CD4-positive, alpha-beta T cell treated with Interleukin-4 for 1 hour (primary cell): ENCODE measurements at regions not wholly inside any gene's neighbourhood (a gene's known extent, or its start where the extent isn't known, plus 50 kb on each side); places are given as distances from the start of the nearest gene placed in this dataset.

ENCODE experiments used
- DNase-seq, 2 donors: peaks; one replicate each; pipeline ENCODE4 v3.0.0-alpha.2; 2020 to 2022

- no peak for DNase-seq
These were observed 198.4 kb downstream of the GALR1 start for GRCh38 chr18:77448046-77448445.

DNA sequence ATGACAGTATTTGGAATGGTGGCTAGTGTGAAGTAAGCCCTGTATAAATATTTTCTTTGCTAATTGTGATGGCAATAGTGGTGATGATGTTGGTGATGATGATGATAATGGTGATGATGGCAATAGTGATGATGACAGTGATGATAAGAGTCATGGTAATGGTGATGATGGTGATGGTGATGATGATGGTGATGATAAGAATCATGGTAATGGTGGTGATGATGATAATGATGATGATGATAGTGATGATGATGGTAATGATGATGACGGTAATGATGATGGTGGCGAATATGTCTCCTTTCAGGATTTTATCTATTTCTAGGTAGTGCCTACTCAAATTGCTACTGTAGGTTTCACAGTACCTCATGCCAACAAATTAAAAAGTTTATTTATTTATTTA is 205.4 kb downstream of the GALR1 start:
- DNase-seq, result no peak

GRCh38 chr18:77457681-77458080 is 208.0 kb downstream of the GALR1 start:
- DNase-seq, result no peak

DNA sequence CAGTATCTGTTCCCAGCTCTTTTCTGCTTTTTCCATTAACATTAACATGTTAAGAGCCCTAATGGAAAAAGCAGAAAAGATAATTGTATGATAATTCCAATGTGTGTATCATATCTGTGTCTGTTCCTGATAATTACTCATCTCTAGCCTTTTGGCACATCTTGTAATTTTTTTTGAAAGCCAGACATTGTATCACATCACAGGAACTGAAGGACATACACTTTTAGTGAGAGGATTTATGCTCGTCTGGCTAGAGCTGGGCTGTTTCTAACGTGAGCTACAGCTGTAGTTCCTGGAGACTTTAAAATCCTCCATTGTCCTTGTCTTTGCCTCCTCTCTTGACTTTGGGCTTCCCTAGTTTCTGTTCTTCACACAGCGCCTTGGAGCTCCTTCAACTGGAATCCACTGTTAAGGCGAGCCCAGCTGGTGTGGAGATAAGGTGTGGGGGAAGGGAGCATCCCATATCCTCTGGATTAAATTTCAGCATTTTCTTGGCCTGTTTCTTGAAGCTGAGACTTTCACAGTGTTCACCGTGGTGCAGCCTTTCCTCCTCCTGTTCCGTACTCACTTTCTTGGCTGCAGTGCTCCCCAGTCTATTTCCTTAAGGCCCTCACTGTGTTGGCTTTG is 211.5 kb downstream of the GALR1 start:
- no peak for DNase-seq

DNA sequence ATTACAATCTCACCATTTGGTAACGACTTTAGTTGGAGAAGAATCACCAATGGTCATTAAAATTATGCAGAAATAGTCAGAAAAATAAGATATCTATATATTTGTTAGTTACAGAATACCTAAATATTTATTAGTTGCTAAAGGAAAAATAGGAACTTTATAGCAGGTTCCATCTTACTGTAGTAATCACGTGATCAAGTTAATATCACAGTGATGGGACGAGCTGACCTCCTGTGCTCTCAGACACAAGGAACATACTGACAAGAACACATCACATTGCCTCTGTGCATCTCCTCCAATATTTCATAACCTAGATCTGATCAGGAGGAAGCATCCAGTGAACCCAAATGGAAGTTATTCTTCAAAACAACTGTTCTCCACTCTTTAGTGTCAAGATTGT is 215.3 kb downstream of the GALR1 start:
- DNase-seq, result no peak

GRCh38 chr18:77466890-77467289 is 217.2 kb downstream of the GALR1 start:
- no peak for DNase-seq

- DNase-seq, result no peak
These were observed 219.5 kb downstream of the GALR1 start for GRCh38 chr18:77469131-77469530.

DNA sequence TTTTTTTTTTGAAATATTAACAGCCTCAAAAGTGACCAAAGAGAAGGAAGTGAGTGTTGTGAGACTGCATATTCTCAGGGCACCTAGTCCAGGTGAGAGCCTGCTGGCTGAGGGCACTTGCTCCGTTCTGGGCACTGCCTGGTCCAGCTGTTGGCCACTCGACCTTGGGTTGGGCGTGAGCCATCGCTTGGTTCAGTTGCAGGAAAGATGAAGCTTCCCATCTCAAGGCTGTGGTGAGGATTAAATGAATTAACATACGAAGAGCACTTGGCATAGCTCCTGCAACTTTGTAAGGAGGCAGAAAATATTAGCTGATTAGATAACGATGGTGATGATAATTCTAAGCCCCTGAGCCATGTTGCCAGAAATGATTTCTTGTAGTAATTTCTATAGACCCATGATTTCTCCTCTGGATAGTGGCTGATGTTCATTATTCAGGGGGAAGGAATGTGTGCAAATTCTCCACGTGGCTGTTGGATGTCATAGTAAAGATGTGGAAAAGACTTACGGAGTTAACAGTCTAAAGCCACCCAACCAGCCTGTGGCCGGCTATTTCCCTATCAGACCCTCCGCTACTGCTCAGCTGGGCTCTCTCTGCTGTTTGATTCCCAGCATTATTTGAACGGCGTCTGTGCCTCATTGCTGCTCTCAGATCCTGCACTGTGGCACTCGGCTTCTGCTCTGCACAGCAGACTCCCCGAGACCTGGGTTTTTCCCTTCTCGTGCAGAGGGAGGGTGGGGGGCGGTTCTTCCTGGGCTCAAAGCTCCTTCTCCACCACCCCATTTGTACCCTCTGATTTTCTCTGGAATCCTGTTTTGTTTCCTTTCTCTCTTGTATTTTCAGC is 221.1 kb downstream of the GALR1 start:
- DNase-seq, result no peak

GRCh38 chr18:77472509-77472908 is 222.9 kb downstream of the GALR1 start:
- DNase-seq, result no peak

DNA sequence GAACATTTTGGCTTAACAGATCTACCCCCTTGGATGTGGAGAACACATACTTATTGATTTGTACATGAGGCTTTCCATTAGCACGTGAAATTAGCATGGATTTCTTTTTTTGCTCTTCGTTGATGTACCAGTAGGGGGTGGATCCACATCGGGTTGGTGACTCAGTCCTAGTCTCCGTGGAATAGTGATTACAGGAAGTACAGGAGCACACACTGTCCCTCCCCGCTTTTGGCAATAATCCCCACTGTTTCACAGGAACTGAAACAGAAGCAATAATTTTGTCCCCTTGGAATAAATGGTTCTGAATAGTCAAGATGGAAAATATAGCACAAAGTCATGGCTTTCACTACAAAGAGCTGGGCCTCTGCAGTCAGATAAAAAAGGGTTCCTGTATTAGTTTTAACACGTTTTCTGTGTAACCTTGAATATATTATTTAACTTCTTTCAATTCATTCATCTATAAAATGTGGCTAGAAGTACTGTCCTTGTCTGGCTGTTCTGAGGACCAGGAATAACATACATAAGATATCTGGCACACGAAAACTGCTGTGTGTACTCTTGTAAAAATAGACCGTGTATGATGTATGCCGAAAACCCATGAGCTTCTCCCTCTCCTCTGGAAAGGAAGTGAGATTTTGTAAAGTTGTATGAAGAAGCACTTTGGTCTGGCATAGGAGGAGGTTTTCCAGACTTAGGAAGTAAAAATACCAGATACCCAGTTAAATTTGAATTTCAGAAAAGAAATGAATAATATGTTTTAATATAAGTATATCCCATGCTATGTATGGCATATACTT is 229.2 kb downstream of the GALR1 start:
- no peak for DNase-seq

DNA sequence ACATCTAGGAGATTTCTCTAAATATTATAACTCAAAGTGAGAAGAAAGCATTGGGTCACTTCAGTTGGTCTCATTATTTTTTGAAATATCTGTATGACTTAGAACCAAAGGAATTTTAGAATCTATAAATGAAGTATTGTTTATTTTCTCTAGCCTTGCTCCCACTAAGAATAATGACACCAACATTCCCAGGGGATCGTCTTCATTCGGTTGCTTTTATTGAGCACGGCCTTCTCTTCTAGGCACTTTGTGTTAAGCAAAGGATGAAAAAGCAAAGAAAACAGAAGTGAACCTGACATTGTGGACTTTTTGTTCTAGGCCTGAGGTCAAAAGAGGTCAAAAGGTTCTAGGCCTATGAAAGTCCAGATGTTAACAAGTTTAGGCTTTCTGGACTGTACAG is 231.9 kb downstream of the GALR1 start:
- no peak for DNase-seq

DNA sequence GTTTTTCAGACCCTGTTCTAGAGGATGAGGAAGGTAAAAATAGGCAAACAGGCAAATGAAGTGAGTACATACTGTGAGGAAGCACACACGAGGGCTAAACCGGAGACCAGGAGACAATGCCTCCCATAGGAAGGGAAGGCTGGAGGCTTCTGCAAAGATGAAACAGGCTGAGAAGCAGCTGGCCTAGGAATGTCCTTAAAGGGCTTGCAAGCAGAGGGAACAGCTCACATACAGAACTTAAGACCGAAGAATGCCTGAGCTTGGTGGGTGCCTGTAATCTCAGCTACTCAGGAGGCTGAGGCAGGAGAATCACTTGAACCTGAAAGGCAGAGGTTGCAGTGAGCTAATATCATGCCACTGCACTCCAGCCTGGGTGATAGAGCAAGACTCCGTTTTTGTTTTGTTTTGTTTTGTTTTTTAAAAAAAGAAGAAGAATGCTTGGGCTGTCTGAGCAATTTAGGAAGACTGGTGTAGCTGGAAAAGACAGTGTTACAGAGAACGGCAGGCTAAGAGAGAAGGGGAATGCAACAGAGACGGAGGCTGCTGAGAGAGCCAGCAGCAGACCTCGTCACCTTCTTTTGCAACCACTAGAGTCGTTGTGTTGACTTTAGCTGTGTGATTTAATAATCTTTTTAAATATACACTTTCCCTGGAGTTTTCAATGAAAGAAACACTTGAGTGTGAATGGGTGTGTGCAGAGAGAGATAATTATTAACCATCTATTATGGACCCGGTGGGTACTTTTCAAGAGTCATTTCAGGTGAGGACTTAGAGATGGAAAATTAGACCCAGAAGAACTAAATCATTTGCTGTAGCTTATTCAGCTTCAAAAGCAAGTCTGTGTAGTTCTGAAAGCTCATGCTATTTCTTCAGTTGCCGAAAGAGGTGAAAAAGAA is 232.8 kb downstream of the GALR1 start:
- DNase-seq, result no peak

GRCh38 chr18:77486985-77487384 is 237.3 kb downstream of the GALR1 start:
- DNase-seq, result no peak

DNA sequence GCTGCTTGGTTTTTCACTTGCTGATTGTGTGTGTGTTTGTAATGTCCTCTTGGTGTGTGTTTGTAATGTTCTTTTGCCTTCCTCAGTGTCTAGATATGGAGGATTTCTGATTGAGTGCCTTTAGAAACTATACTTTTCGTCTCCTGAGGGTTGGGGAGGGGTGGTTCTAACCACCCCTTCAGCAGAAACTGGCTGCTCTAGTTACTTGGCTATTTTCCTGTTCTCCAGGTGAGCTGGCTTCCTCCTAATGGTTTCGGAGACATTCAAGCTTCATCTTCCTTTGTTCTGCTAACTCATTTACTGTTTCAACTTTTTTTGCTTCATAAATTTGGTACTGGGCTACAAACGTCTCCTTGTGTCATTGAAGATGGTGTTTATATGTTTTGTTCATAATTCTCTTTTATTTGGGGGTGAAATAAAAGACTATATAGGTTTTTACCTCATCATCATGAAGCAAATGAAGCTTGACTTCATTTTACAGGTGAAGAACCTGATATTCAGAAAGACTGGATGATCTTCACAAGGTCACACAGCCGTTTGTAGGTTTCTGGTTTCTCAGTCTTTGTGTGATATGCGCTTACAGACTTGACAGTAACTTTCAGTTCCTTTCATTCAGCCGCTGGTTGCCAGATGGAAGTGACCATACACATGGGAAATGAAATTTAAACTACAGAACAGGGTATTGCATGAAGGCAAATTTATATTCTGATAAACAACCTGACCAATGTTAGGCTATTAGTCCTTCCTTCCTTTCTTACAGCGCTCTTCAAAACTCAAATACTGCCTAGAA is 238.5 kb downstream of the GALR1 start:
- DNase-seq, result no peak

DNA sequence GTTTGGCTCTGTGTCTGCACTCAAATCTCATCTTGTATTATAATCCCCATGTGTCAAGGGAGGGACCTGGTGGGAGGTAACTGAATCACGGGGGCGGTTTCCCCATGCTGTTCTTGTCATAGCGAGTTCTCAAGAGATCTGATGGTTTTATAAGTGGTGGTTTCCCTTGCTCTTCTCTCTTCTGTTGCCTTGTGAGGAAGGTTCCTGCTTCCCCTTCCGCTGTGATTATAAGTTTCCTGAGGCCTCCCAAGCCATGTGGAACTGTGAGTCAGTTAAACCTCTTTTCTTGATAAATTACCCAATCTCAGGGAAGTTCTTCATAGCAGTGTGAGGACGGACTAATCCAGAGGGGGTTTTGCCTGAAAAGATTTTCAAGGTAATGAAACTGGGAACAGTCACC is 245.4 kb downstream of the GALR1 start:
- DNase-seq, result no peak

DNA sequence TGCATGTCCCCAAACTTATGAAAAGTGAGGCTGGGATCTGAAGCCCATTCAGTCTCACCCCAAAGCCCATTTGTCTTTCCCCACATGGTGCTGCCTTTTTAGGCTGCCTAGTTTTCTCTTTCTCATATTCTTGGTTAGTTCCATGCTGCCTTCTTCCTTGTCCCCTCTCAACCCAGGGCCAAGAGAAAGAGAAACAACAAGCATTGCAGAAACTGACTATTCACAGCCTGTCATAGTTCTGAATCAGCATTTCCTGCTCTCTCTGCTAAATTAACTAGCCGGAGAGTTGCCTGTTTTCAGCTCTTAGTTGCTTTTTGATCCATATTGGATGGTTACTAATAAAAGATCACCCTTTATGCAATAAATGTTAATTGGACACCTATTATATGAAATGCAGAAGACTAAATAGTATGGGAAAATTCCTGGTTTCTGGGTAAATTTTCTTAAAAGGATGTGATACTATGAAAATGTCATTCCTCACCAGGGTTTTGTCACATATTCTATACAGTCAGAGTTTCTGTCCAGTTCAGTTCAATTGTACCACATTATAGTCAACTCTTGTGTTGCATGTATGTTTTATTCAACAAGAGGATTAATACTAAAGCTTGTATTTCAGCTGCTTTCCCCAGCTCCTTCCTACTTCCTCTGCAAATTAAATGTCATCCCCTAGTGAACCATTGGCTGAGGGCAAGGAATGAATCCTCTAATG is 246.5 kb downstream of the GALR1 start:
- no peak for DNase-seq

- DNase-seq, result no peak
These were observed 251.6 kb downstream of the GALR1 start for GRCh38 chr18:77501266-77501665.

- DNase-seq, result no peak
These were observed 255.9 kb downstream of the GALR1 start for GRCh38 chr18:77505499-77505898.

- no peak for DNase-seq
These were observed 262.5 kb downstream of the GALR1 start for GRCh38 chr18:77512152-77512551.

DNA sequence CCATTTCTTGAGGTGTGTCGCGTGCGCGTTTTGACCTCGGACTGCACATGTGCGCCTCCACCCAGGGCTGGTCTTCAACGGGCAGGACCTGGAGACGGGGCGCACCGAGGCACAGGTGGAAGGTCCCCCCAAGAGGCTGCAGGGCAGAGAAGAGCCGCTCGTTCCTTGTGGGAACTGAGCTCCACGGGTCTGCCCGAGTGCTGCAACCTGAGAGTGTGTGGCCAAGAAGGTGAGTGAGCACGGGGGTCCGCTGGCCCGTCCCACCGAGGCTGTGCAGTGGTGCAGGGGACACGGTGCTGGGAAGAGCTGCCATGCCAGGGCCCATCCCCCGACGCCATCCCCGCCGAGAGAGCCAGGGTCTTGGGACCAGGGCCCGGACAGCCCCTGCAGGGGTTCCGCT is 268.3 kb downstream of the GALR1 start:
- DNase-seq, result no peak

DNA sequence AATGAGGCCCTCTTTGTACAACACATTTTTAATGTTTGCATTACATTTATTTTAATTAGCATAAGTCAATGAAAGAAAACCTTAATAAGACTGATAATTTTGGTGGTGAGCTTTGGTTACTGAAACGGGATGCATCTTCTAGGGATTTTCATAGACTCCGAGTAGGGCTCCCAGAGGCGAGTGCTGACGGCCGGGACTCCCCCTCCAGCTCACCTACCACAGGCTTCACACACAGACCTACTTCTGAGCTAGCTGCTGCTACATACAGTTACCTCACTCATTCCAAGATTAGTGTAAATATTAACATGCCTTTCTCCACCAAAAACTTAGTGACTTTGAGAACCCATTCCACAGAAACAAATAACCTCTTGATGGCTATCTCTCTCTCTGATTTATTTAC is 271.1 kb downstream of the GALR1 start:
- DNase-seq, result no peak
